AG20443 (cell line): ENCODE measurements at regions not wholly inside any gene's neighbourhood (a gene's known extent, or its start where the extent isn't known, plus 50 kb on each side); places are given as distances from the start of the nearest gene placed in this dataset.
A peak's percentile ranks its signal among the peaks of the same experiment; 100 is the strongest.

Source experiments
- DNase-seq: peaks from one replicate; pipeline ENCODE4 v3.0.0; 2012; ENCODE audit warnings: low spot score, mixed read lengths

DNA sequence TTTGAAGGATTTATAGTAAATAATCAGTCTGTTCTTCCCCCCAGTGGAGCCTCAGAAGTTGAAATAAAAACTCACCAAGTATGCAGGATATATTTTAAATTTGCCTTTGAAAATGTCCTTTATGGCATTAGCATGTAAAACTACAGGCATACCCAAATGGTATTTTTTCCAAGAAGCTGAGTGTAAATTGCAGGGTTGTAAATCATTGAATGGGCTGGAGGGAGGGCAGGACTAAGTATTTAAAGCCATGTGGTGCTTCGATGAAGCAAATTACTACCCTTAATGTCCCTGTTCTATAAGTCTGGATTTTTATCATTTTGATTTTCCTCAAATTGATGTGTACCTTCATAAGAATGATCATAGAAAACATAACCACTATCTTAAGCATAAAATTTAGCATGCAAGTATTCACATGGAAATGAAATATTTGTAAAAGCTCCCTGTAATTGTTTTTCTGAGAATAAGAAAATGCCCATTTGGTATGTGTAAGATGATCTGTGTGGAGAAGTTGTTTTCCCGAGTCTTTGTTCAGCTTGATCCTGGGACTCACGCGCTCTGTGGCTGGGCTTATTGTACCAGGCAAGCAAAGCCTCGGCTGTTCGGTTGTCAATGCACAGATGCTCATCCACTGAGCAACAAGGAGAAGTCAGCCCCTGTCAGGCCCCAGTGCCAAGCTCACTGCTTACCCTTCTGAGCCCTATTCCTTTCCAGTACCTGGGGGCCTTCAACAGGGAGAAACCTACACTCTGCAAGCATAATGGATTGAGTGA lies 66.7 kb downstream of the CD164 start:
- no peak for DNase-seq

DNA sequence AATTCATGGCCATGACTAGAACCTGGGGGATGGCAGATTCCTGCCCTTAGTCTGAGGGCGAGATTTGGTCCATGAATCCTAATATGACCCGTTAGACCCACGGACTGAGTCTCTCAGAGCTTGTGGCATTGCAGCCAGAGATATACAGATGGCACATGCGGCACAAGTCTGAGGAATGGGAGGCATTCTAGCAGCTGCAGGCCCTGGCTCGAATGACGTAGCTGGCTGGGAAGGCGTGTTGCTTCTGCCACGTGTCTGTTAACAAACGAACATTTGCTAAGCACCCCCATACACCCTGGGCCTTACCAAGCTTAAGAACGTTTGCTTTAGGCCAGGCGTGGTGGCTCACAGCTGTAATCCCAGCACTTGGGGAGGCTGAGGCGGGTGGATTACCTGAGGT lies 68.0 kb downstream of the CD164 start:
- no peak for DNase-seq

DNA sequence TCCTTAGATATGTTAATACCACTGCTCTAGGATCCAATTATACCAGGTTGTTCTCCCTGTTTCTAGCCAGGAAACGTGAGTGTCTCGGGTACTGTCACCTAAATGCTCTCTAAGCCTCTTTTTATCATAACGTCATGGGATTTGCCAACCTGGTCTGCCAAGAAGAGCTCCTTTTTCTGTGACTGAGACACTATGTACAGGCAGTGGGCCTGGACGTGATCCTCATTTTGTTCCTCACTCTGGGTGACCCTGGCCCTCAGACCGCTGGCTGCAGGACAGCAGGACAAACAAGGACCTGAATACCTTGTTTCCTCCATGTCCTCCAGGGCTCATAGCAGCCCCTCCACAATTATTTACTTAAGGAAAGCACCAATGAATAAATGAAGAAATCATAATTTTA lies 69.1 kb downstream of the CD164 start:
- no peak for DNase-seq

- no peak for DNase-seq
Observed at GRCh38 chr6:109311471-109311870, 70.8 kb downstream of the CD164 start.

GRCh38 chr6:109309917-109310316 lies 72.3 kb downstream of the CD164 start:
- DNase-seq: no peak

GRCh38 chr6:109308018-109308492 lies 74.2 kb downstream of the CD164 start:
- DNase-seq: peak; percentile 93

GRCh38 chr6:109306733-109307132 lies 75.5 kb downstream of the CD164 start:
- DNase-seq: no peak

GRCh38 chr6:109305028-109305427 lies 77.2 kb downstream of the CD164 start:
- no peak for DNase-seq

DNA sequence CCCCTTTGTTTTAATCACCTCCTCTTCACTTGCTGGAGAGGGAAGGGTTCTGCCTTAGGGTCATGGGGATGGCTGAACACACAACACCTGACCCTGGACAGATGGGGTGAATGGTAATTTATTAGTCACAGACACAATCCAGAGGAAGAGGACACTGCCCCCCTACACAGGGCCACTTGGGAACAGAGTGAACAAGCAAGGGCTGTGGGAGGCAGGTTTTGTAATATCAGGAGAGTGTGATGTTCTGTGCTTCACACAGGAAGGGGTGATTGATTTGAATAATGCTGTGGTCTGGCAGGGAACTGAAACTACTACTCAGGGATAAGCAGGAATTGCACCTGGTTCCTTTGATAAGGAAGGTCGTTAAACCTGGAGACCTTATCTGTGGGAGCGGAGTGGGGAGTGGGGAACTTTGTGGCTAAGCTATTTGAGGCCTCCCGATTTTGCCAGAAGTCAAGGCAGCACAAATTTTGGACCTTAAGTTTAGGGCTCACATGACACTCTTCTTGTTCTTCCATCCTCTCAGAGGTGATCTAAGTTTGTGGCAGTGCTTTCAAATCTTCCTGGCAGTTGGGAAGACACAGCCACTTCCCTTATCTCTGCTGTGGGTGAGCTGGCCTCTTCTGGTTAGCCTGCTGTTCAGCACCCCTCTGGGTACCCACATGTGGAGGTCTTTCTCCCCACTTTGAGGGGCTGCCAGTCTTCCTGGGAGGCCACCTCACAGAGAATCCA lies 77.8 kb downstream of the CD164 start:
- no peak for DNase-seq

DNA sequence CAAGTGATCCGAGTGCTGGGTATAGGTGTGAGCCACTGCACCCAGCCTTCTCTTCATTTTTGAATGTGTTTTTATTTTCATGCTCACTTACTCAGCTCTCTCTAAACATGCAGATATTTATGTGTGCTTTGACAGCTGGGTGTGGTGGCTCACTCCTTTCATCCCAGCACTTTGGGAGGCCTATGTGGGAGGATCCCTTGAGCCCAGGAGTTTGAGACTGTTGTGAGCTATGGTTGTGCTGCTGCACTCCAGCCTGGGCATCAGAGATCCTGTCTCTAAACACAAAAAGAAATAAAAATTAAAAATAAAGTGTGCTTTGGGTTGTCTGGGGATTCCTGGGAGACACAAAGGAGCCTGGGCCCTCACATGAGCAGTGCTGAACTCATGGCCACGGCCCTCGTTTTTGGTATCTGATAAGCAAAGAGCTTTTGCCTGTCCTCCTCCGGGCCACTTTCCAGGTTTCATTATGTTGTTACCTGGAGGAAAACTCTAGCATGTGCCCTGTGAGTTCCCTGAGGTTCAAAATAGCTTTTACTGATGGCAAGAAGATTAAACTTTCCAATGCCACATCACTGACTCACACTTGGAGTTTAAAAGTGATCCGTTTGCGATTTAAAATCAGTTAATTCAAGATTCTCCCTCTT lies 78.5 kb downstream of the CD164 start:
- no peak for DNase-seq

GRCh38 chr6:109303164-109303563 lies 79.1 kb downstream of the CD164 start:
- no peak for DNase-seq

DNA sequence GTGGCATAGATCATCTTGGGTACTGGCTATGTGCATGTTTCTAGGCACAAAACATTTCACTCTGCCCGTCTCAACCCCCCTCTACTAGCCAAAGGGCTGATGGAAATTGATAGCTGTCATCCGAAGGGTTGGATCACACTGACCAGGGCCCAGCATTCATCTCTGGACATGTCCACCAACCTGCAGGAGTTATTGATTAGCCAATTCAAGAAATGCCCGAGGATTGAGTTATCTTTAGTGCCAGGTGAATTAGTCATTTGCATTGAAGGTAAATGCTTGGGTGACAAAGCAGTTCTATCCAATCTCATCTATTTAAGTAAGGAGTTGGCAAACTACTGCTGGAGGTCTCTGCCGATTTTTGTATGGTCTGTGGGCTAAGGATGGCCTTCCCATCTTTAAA lies 80.1 kb downstream of the CD164 start:
- no peak for DNase-seq

DNA sequence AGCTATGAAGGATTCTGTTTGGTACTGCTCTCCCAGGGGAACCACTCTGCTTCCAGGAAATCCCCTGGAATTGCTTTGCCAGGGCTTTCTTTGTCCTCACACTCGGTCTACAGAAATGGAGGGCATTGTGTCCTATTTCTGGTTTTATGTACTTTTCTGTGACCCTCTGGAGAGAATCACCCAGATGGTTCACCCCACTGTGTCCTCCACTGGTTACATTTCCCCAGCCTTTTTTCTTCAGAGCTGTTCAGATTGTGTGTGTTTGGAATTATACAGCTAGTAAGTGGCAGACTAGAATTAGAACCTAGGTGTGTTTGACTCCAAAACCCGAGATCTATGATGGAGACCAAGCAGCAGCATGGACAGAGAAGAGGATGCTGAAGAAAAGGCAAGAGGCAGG lies 80.8 kb downstream of the CD164 start:
- DNase-seq: no peak

GRCh38 chr6:109300874-109301273 lies 81.4 kb downstream of the CD164 start:
- DNase-seq: no peak

DNA sequence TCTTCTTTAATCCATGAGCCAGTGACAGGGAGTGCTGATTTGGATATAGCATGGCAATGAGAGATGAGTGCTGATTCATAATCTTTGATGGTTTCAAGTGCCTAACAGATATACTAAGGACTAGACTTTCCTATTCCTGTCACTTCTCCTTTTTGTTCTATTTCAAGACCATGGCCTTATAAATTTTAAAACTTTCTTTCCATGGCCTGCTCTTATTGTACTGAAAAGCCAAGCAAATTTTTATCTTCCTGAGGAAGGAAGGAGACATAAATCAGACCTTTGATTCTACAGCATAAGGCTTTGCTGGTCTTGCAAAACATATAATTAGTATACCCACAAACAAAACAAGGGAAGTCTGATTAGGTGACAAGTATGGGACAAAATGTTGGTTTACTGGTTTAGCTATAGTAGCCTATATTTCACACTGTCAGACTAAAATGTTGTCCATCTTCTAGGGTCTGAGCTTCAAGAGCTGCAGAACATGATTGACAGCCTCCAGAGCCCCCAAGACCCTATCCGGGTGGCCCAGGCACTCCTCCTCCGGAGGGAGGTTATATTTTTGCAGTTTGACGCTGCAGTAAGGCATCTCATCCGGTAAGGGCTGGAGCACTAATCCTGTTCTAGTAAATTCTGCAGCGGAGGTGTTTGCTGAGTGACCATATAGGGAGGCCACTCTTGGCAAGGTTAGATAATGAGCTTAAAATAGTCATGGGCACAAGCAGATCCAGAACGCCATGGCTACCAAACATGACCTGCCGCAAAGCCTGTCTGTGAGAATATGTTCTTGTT lies 82.3 kb downstream of the CD164 start:
- DNase-seq: no peak

DNA sequence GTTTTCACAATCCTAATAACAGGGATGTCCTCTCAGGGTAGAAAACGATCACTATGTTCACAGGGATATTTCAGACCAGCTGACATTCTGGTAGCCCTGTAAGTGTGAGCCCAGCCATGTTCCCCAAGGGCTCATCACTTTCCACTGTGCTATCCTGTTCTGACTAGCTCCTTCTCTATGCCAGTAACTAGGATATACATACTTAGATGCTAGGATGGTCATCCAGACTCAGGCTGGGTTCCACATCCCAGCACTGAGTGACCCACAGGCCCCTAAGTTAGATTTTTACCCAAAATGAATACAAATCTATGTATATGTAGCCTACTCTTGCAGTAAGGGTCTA lies 83.0 kb downstream of the CD164 start:
- DNase-seq: no peak

DNA sequence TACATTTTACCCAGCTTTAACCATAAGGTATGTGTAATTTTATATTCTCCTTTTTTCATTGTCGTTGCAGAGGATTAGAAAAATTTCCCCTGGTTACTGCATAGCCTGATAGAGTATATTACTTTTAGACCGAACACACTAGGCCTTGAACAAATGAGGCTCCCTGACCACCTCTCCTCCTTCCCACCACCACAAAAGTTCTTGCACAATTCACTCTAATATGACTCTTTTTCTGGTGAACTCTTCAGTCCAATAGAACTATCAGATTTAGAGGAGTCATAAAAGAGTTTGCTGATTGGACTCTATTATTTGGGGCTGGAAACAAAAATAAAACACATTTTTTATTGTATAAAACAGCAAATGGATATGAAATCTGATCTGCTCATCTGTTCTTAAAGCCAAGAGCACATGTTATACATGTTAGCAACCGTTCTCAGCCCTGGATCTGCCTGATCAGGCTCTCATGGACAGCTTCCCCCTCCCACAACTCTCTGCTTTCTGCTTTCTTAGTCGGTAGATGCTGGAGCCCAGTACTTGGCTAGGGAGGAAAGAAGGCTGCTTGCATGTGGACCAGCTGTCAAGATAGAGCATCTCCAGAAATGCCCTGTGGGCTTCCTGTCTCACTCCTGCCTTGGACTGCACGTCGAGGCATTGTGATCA lies 83.5 kb downstream of the CD164 start:
- DNase-seq: no peak

GRCh38 chr6:109297406-109298110 lies 84.7 kb downstream of the CD164 start:
- no peak for DNase-seq

DNA sequence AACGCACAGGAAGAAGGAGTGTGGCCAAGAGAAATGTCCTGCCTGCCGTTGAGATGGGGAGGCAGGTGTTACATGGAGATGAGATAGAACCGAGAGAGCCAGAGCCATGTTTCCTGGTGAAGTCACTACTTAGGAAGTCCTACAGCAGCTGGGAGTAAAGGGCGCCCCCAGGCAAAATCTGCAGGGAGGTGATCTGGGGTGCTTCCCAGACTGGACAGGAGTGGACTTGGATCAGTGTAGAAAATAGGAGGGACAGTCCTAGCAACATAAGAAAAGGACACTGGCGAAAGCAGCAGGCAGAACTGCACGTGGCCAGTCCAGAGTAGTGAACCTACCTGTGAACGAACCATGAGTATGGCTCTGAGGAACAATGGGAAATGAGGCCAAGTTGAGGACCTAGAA lies 85.3 kb downstream of the CD164 start:
- DNase-seq: no peak

GRCh38 chr6:109296452-109296851 lies 85.8 kb downstream of the CD164 start:
- no peak for DNase-seq

DNA sequence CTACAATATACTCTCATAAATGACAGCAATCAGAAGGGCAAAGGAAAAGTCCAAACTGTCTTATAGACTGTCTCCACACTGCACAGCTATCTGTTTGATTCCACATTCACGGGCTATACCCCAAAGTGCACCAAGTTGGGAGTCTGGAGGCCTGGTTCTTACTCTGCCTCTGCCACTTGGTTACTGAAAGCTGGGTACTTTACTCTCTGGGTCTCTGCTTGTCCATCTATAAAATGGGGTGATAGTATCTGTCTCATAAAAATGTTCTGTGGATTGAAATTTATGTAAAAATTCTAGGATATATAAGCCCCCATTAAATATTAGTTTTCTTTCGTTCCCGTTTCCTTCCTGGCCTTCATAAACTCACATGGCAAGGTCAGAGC lies 86.5 kb downstream of the CD164 start:
- DNase-seq: no peak
